Endothelial cell of umbilical vein (primary cell): ENCODE measurements at regions not wholly inside any gene's neighbourhood (a gene's known extent, or its start where the extent isn't known, plus 50 kb on each side); places are given as distances from the start of the nearest gene placed in this dataset.

Source experiments
- EZH2 ChIP-seq: IDR thresholded peaks from 2 replicates; pipeline ENCODE4 v1.6.1; 2012; ENCODE audit warnings: borderline replicate concordance, low read depth, mild to moderate bottlenecking, moderate library complexity, low read length, inconsistent platforms; ENCODE audit not compliant: severe bottlenecking
- MYC ChIP-seq: IDR thresholded peaks from one replicate; pipeline ENCODE4 v1.6.1; 2011; ENCODE audit warnings: mild to moderate bottlenecking, low read depth, low read length
- POLR2A ChIP-seq: IDR thresholded peaks from 2 replicates; pipeline ENCODE4 v1.6.1; 2012; ENCODE audit warnings: low read depth, mild to moderate bottlenecking, control low read depth, low read length
- POLR2AphosphoS5 ChIP-seq: IDR thresholded peaks from 2 replicates; pipeline ENCODE4 v1.6.1; 2012; ENCODE audit warnings: low read depth, mild to moderate bottlenecking, control low read depth, low read length, moderate library complexity; ENCODE audit not compliant: insufficient read depth
- TF ChIP-seq, protein P1 (sequence below), 2 donors: IDR thresholded peaks; 1 replicate in 1 of 2; 2 replicates in 1 of 2; pipeline ENCODE4 v1.5.1; 2011; ENCODE audit warnings: low read length in 2 of 2, mild to moderate bottlenecking in 2 of 2, moderate library complexity in 2 of 2, control low read depth in 1 of 2, inconsistent platforms in 1 of 2, low read depth in 1 of 2; ENCODE audit not compliant: insufficient read depth in 1 of 2; ENCODE audit errors: extremely low read depth in 1 of 2
- TF ChIP-seq, protein P2 (sequence below): IDR thresholded peaks from 2 replicates; pipeline ENCODE4 v1.6.1; 2011; ENCODE audit not compliant: insufficient read depth, insufficient read length

DNA sequence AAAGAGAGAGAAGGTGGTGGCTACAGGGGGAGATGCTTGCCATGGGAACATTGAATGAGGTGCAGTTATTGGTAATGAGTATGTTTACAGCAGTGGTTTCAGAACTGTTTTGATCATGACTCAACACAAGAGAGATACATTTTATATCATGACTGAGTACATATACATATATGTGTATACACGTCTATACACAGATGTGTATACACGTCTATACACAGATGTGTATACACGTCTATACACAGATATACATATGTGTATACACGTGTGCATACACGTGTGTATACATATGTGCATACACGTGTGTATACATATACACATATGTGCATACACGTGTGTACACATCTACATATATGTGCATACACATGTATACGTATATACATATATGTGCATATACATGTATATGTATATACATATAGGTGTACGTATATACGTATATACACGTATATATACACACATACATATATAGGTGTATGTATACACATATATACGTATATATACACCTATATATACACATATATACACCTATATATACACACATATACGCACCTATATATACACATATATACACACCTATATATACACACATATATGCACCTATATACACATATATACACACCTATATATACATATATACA lies 518.5 kb downstream of the TSN start:
- TF ChIP-seq, protein P1, sequence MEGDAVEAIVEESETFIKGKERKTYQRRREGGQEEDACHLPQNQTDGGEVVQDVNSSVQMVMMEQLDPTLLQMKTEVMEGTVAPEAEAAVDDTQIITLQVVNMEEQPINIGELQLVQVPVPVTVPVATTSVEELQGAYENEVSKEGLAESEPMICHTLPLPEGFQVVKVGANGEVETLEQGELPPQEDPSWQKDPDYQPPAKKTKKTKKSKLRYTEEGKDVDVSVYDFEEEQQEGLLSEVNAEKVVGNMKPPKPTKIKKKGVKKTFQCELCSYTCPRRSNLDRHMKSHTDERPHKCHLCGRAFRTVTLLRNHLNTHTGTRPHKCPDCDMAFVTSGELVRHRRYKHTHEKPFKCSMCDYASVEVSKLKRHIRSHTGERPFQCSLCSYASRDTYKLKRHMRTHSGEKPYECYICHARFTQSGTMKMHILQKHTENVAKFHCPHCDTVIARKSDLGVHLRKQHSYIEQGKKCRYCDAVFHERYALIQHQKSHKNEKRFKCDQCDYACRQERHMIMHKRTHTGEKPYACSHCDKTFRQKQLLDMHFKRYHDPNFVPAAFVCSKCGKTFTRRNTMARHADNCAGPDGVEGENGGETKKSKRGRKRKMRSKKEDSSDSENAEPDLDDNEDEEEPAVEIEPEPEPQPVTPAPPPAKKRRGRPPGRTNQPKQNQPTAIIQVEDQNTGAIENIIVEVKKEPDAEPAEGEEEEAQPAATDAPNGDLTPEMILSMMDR (IDR thresholded peaks at IDR 0.05; ENCODE audit: extremely low read depth in 1 of 2, insufficient read depth in 1 of 2, low read depth in 1 of 2, low read length in 2 of 2), result no peak
- TF ChIP-seq POLR2A (no peak), POLR2AphosphoS5 (no peak), EZH2 (no peak), MYC (no peak)
- TF ChIP-seq, protein P2, sequence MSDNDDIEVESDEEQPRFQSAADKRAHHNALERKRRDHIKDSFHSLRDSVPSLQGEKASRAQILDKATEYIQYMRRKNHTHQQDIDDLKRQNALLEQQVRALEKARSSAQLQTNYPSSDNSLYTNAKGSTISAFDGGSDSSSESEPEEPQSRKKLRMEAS, result no peak
